SK-N-SH treated with all-trans-retinoic acid at 6 μM for 48 hours (cell line): ENCODE measurements at regions not wholly inside any gene's neighbourhood (a gene's known extent, or its start where the extent isn't known, plus 50 kb on each side); places are given as distances from the start of the nearest gene placed in this dataset.
"Not testable (repeated sequence)": the region's sequence is repeated elsewhere in the genome, so short reads cannot be mapped to it uniquely, and the experiment has no call there.

Source experiments
- ATAC-seq: fragments of 200-7000 bp; cut with Tn5 transposase; 3 replicates; pipeline ENCODE4 v1.9.1; 2020; ENCODE audit warnings: mild to moderate bottlenecking, moderate library complexity
- ARNTL ChIP-seq: fragments of 450-650 bp; formaldehyde crosslinking; IDR thresholded peaks from 2 replicates; pipeline ENCODE4 v1.5.0; 2020; ENCODE audit warnings: low read depth, mild to moderate bottlenecking, moderate library complexity, borderline replicate concordance
- BACH2 ChIP-seq: fragments of 250-450 bp; sonication (Bioruptor Pico); IDR thresholded peaks from 2 replicates; pipeline ENCODE4 v1.9.0; 2021; ENCODE audit warnings: mild to moderate bottlenecking, borderline replicate concordance
- CREB5 ChIP-seq: fragments of 250-450 bp; sonication (Bioruptor Pico); IDR thresholded peaks from 2 replicates; pipeline ENCODE4 v1.5.1; 2020; ENCODE audit warnings: low read depth, mild to moderate bottlenecking, moderate library complexity
- CSDC2 ChIP-seq: fragments of 250-450 bp; sonication (Bioruptor Pico); IDR thresholded peaks from 2 replicates; pipeline ENCODE4 v1.5.0; 2020; ENCODE audit warnings: mild to moderate bottlenecking, moderate library complexity
- CSRNP3 ChIP-seq: fragments of 250-450 bp; sonication (Bioruptor Pico); IDR thresholded peaks from 2 replicates; pipeline ENCODE4 v1.5.1; 2021; ENCODE audit warnings: mild to moderate bottlenecking, moderate library complexity
- ESRRG ChIP-seq: fragments of 250-450 bp; sonication (Bioruptor Pico); IDR thresholded peaks from 2 replicates; pipeline ENCODE4 v1.6.1; 2021; ENCODE audit warnings: mild to moderate bottlenecking
- GLIS3 ChIP-seq: fragments of 250-450 bp; sonication (Bioruptor Pico); IDR thresholded peaks from 2 replicates; pipeline ENCODE4 v1.5.0; 2020; ENCODE audit warnings: mild to moderate bottlenecking, moderate library complexity
- ISL1 ChIP-seq: fragments of 250-450 bp; sonication (Bioruptor Pico); IDR thresholded peaks from 2 replicates; pipeline ENCODE4 v2.1.2; 2022; ENCODE audit warnings: mild to moderate bottlenecking, moderate library complexity
- OSR1 ChIP-seq: fragments of 250-450 bp; sonication (Bioruptor Pico); IDR thresholded peaks from 2 replicates; pipeline ENCODE4 v1.8.0; 2022; ENCODE audit warnings: moderate library complexity, mild to moderate bottlenecking, inconsistent platforms
- PATZ1 ChIP-seq: fragments of 250-450 bp; sonication (Bioruptor Pico); IDR thresholded peaks from 2 replicates; pipeline ENCODE4 v1.8.0; 2020; ENCODE audit warnings: mild to moderate bottlenecking, moderate library complexity, borderline replicate concordance
- PPARA ChIP-seq: fragments of 250-450 bp; sonication (Bioruptor Pico); IDR thresholded peaks from 2 replicates; pipeline ENCODE4 v1.5.0; 2020; ENCODE audit warnings: mild to moderate bottlenecking, borderline replicate concordance
- RARB ChIP-seq: fragments of 250-450 bp; sonication (Bioruptor Pico); IDR thresholded peaks from 2 replicates; pipeline ENCODE4 v1.8.0; 2021; ENCODE audit warnings: mild to moderate bottlenecking, moderate library complexity
- SNAI2 ChIP-seq: fragments of 250-450 bp; sonication (Bioruptor Pico); IDR thresholded peaks from 2 replicates; pipeline ENCODE4 v1.5.0; 2020; ENCODE audit warnings: mild to moderate bottlenecking, moderate library complexity
- TCF4 ChIP-seq: fragments of 250-450 bp; sonication (Bioruptor Pico); IDR thresholded peaks from 2 replicates; pipeline ENCODE4 v1.8.0; 2021; ENCODE audit warnings: mild to moderate bottlenecking, moderate library complexity, borderline replicate concordance
- TOX ChIP-seq: fragments of 250-450 bp; sonication (Bioruptor Pico); IDR thresholded peaks from 2 replicates; pipeline ENCODE4 v1.8.0; 2021; ENCODE audit warnings: mild to moderate bottlenecking, moderate library complexity, borderline replicate concordance
- TSHZ2 ChIP-seq: fragments of 250-450 bp; sonication (Bioruptor Pico); IDR thresholded peaks from 2 replicates; pipeline ENCODE4 v1.5.0; 2020; ENCODE audit warnings: mild to moderate bottlenecking, moderate library complexity
- ZC3H10 ChIP-seq: fragments of 250-450 bp; sonication (Bioruptor Pico); IDR thresholded peaks from 2 replicates; pipeline ENCODE4 v1.5.1; 2021; ENCODE audit warnings: mild to moderate bottlenecking, moderate library complexity
- ZFP3 ChIP-seq: fragments of 250-450 bp; sonication (Bioruptor Pico); IDR thresholded peaks from 2 replicates; pipeline ENCODE4 v1.5.0; 2020; ENCODE audit warnings: mild to moderate bottlenecking, moderate library complexity
- ZFP30 ChIP-seq: fragments of 450-650 bp; formaldehyde crosslinking; IDR thresholded peaks from 2 replicates; pipeline ENCODE4 v1.5.0; 2022; ENCODE audit warnings: mild to moderate bottlenecking, moderate library complexity
- ZNF565 ChIP-seq: fragments of 450-650 bp; formaldehyde crosslinking; conservative IDR thresholded peaks from 2 replicates; pipeline ENCODE4 v1.5.0; 2020; ENCODE audit warnings: low read depth, mild to moderate bottlenecking, moderate library complexity
- ZNF70 ChIP-seq: fragments of 450-650 bp; formaldehyde crosslinking; IDR thresholded peaks from 2 replicates; pipeline ENCODE4 v1.5.0; 2020; ENCODE audit warnings: mild to moderate bottlenecking, moderate library complexity
- ZNF8 ChIP-seq: fragments of 450-650 bp; formaldehyde crosslinking; IDR thresholded peaks from 2 replicates; pipeline ENCODE4 v1.5.0; 2020; ENCODE audit warnings: mild to moderate bottlenecking, moderate library complexity

- no peak for TF ChIP-seq TCF4 (CRISPR knock-in tag)
- no peak for TF ChIP-seq ZFP30 (CRISPR knock-in tag)
- no peak for TF ChIP-seq CSDC2 (CRISPR knock-in tag)
- TF ChIP-seq OSR1 = no peak
- no peak for TF ChIP-seq SNAI2 (CRISPR knock-in tag)
- TF ChIP-seq GLIS3 (CRISPR knock-in tag) = no peak
- no peak for TF ChIP-seq CREB5 (CRISPR knock-in tag)
- TF ChIP-seq PPARA (CRISPR knock-in tag) = no peak
- TF ChIP-seq ZC3H10 = no peak
- no peak for TF ChIP-seq ARNTL
- TF ChIP-seq ISL1 (CRISPR knock-in tag) = no peak
- TF ChIP-seq BACH2 = no peak
- no peak for TF ChIP-seq ZFP3 (CRISPR knock-in tag)
- no peak for ATAC-seq
These were observed 149.4 kb upstream of the CHST15 start for GRCh38 chr10:124242791-124243190.

- ATAC-seq = no peak
- TF ChIP-seq ISL1 (CRISPR knock-in tag) (no peak), CSDC2 (CRISPR knock-in tag) (no peak), PATZ1 (CRISPR knock-in tag) (no peak), ZC3H10 (no peak), SNAI2 (CRISPR knock-in tag) (no peak), ZNF565 (no peak), CSRNP3 (no peak), TSHZ2 (CRISPR knock-in tag) (no peak), RARB (CRISPR knock-in tag) (no peak), TOX (CRISPR knock-in tag) (no peak), ZNF70 (CRISPR knock-in tag) (no peak), PPARA (CRISPR knock-in tag) (no peak), BACH2 (no peak), GLIS3 (CRISPR knock-in tag) (no peak), ZFP30 (CRISPR knock-in tag) (no peak), ESRRG (no peak), OSR1 (no peak), ARNTL (no peak), CREB5 (CRISPR knock-in tag) (no peak), TCF4 (CRISPR knock-in tag) (no peak)
These were observed 149.0 kb upstream of the CHST15 start for GRCh38 chr10:124242365-124242764.

- not testable (repeated sequence) for ATAC-seq
- peak; percentile 67 for TF ChIP-seq ZNF8
- TF ChIP-seq, all 23 proteins: peak for 1; not testable (repeated sequence) for 22
These were observed 148.1 kb upstream of the CHST15 start for GRCh38 chr10:124241510-124241909.
